Astrocyte (in vitro differentiated cells and primary cell): ENCODE measurements at regions not wholly inside any gene's neighbourhood (a gene's known extent, or its start where the extent isn't known, plus 50 kb on each side); places are given as distances from the start of the nearest gene placed in this dataset.

Source experiments
- DNase-seq: peaks from one replicate; pipeline ENCODE4 v3.0.0-alpha.2; 2010; ENCODE audit warnings: low read depth
- FAIRE-seq: peaks from 2 replicates; lab custom pipeline; 2011; peaks lifted over from hg19 to GRCh38; lab: Jason Lieb, UNC
- H2AFZ ChIP-seq: 2 replicates; pipeline ENCODE4 v1.6.0; 2012; ENCODE audit warnings: low read depth, low read length, inconsistent platforms
- H3K27ac ChIP-seq: 2 replicates; pipeline ENCODE4 v1.5.1; 2011; ENCODE audit warnings: low read depth, low read length, inconsistent platforms
- H3K27me3 ChIP-seq: 2 replicates; pipeline ENCODE4 v1.6.0; 2011; ENCODE audit warnings: low read length, inconsistent platforms; ENCODE audit not compliant: insufficient read depth
- H3K36me3 ChIP-seq: 2 replicates; pipeline ENCODE4 v1.5.1; 2011; ENCODE audit warnings: low read length, inconsistent platforms; ENCODE audit not compliant: insufficient read depth
- H3K4me1 ChIP-seq: 2 replicates; pipeline ENCODE4 v1.5.1; 2011; ENCODE audit warnings: low read length, inconsistent platforms; ENCODE audit not compliant: insufficient read depth
- H3K4me2 ChIP-seq: 2 replicates; pipeline ENCODE4 v1.6.0; 2012; ENCODE audit warnings: low read length, inconsistent platforms
- H3K4me3 ChIP-seq: 2 replicates; pipeline ENCODE4 v1.5.1; 2011; ENCODE audit warnings: low read depth, mild to moderate bottlenecking, low read length, inconsistent platforms; ENCODE audit not compliant: insufficient read depth
- H3K79me2 ChIP-seq: 2 replicates; pipeline ENCODE4 v1.6.0; 2012; ENCODE audit warnings: mild to moderate bottlenecking, low read length, inconsistent platforms; ENCODE audit not compliant: insufficient read depth
- H3K9ac ChIP-seq: 2 replicates; pipeline ENCODE4 v1.6.0; 2012; ENCODE audit warnings: mild to moderate bottlenecking, low read length, inconsistent platforms
- H3K9me3 ChIP-seq: 2 replicates; pipeline ENCODE4 v1.5.1; 2012; ENCODE audit warnings: low read depth, mild to moderate bottlenecking, low read length, inconsistent platforms; ENCODE audit not compliant: insufficient read depth
- H4K20me1 ChIP-seq: 2 replicates; pipeline ENCODE4 v1.6.0; 2012; ENCODE audit warnings: low read length, inconsistent platforms; ENCODE audit not compliant: insufficient read depth
- H3K27ac Mint-ChIP-seq: one replicate; pipeline ENCODE4 v1.8.0; 2021; ENCODE audit warnings: mild to moderate bottlenecking, mixed read lengths; ENCODE audit not compliant: unreplicated experiment
- H3K27me3 Mint-ChIP-seq: one replicate; pipeline ENCODE4 v1.8.0; 2021; ENCODE audit warnings: low read depth, mixed read lengths; ENCODE audit not compliant: unreplicated experiment
- H3K36me3 Mint-ChIP-seq: one replicate; pipeline ENCODE4 v1.8.0; 2021; ENCODE audit warnings: low read depth, mixed read lengths; ENCODE audit not compliant: unreplicated experiment
- H3K4me1 Mint-ChIP-seq: one replicate; pipeline ENCODE4 v1.8.0; 2021; ENCODE audit warnings: low read depth, mixed read lengths; ENCODE audit not compliant: unreplicated experiment
- H3K4me3 Mint-ChIP-seq: one replicate; pipeline ENCODE4 v1.8.0; 2021; ENCODE audit warnings: mild to moderate bottlenecking, moderate library complexity, mixed read lengths; ENCODE audit not compliant: unreplicated experiment
- H3K9me3 Mint-ChIP-seq: one replicate; pipeline ENCODE4 v1.8.0; 2021; ENCODE audit warnings: mild to moderate bottlenecking, mixed read lengths; ENCODE audit not compliant: unreplicated experiment
- CTCF ChIP-seq: IDR thresholded peaks from 2 replicates; pipeline ENCODE4 v1.5.1; 2011; ENCODE audit warnings: low read depth, mild to moderate bottlenecking, inconsistent platforms, low read length, moderate library complexity; ENCODE audit not compliant: insufficient read depth
- EZH2 ChIP-seq: IDR thresholded peaks from 2 replicates; pipeline ENCODE4 v1.6.1; 2012; ENCODE audit warnings: mild to moderate bottlenecking, low read length, inconsistent platforms; ENCODE audit not compliant: insufficient read depth

- Histone ChIP-seq H3K27me3 (no peaks in the 10 kb centered on the region), H3K27ac (no peak overlapping the region), H3K79me2 (no peaks in the 10 kb centered on the region), H3K4me3 (no peak overlapping the region), H3K9ac (no peak overlapping the region), H4K20me1 (no peaks in the 10 kb centered on the region), H3K4me1 (no peaks in the 10 kb centered on the region), H3K36me3 (no peaks in the 10 kb centered on the region), H3K9me3 (peaks cover 5% of the 10 kb centered on the region), H3K4me2 (no peak overlapping the region), H2AFZ (no peak overlapping the region)
- Mint-ChIP-seq H3K4me1 (no peaks in the 10 kb centered on the region), H3K36me3 (no peaks in the 10 kb centered on the region), H3K9me3 (peaks cover 4% of the 10 kb centered on the region), H3K27ac (no peak overlapping the region), H3K4me3 (no peak overlapping the region), H3K27me3 (no peaks in the 10 kb centered on the region)
- DNase-seq (no peak), FAIRE-seq (no peak)
- no peak for TF ChIP-seq EZH2
- no peak for TF ChIP-seq CTCF
Observed at GRCh38 chr3:163692494-163692893, 1385.8 kb downstream of the SI start.

DNA sequence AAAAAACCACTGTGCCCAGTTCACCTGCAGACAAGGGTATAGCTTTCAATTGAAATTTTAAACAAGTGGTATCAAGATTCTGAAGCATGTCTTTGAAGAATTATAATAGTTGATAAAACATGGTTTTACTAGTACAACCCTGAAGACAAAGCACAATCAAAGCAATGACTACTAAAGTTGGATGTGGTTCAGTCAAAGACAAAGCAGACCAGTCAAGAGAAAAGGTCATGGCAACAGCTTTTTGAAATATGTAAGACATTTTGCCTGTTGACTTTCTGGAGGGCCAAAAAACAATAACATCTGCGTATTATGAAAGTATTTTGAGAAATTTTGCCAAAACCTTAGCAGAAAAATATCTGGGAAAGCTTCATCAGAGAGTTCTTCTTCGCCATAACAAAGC is 1393.6 kb downstream of the SI start:
- FAIRE-seq, result no peak

More for the DNA sequence above, 1393.6 kb downstream of the SI start:
- H3K9me3 ChIP-seq, result peaks cover 2% of the 10 kb centered on the region
- no peak overlapping the region for H3K4me2 ChIP-seq
- H2AFZ ChIP-seq, result no peak overlapping the region
- Mint-ChIP-seq H3K27ac (no peak overlapping the region), H3K4me1 (no peaks in the 10 kb centered on the region), H3K4me3 (no peak overlapping the region), H3K9me3 (peaks cover 4% of the 10 kb centered on the region), H3K27me3 (no peaks in the 10 kb centered on the region), H3K36me3 (no peaks in the 10 kb centered on the region)
- H4K20me1 ChIP-seq, result no peaks in the 10 kb centered on the region
- no peak for DNase-seq
- no peaks in the 10 kb centered on the region for H3K27me3 ChIP-seq
- TF ChIP-seq CTCF, result no peak
- TF ChIP-seq EZH2, result no peak
- no peak overlapping the region for H3K27ac ChIP-seq
- H3K4me1 ChIP-seq, result no peaks in the 10 kb centered on the region
- no peak overlapping the region for H3K9ac ChIP-seq
- no peaks in the 10 kb centered on the region for H3K36me3 ChIP-seq
- no peak overlapping the region for H3K4me3 ChIP-seq
- no peaks in the 10 kb centered on the region for H3K79me2 ChIP-seq
